MM.1S (cell line): ENCODE measurements at regions not wholly inside any gene's neighbourhood (a gene's known extent, or its start where the extent isn't known, plus 50 kb on each side); places are given as distances from the start of the nearest gene placed in this dataset.
A peak's percentile ranks its signal among the peaks of the same experiment; 100 is the strongest.

Experiments used
- DNase-seq: peaks from one replicate; pipeline ENCODE4 v3.0.0-alpha.2; 2015
- H2AFZ ChIP-seq: fragments of 300-600 bp; sonication (generic); 2 replicates; pipeline ENCODE4 v1.6.0; 2016; ENCODE audit warnings: antibody characterized with exemption, low read length
- H3F3A ChIP-seq: fragments of 300-600 bp; sonication (generic); 2 replicates; pipeline ENCODE4 v1.6.1; 2016; ENCODE audit warnings: mild to moderate bottlenecking, antibody characterized with exemption, low read length, moderate library complexity, mixed read lengths; ENCODE audit not compliant: insufficient read depth
- H3K27ac ChIP-seq: fragments of 300-600 bp; sonication (generic); 2 replicates; pipeline ENCODE4 v1.5.1; 2016; ENCODE audit warnings: mild to moderate bottlenecking, low read length
- H3K27me3 ChIP-seq: fragments of 300-600 bp; sonication (generic); replicated peaks from 2 replicates; pipeline ENCODE4 v1.6.0; 2016; ENCODE audit warnings: low read length; ENCODE audit not compliant: insufficient read depth
- H3K36me3 ChIP-seq: fragments of 300-600 bp; sonication (generic); replicated peaks from 2 replicates; pipeline ENCODE4 v1.6.1; 2016; ENCODE audit warnings: mild to moderate bottlenecking, low read length, mixed read lengths; ENCODE audit not compliant: insufficient read depth
- H3K4me1 ChIP-seq: fragments of 300-600 bp; sonication (generic); 2 replicates; pipeline ENCODE4 v1.6.1; 2016; ENCODE audit warnings: low read length, mixed read lengths
- H3K4me2 ChIP-seq: fragments of 300-600 bp; sonication (generic); 2 replicates; pipeline ENCODE4 v1.6.0; 2016; ENCODE audit warnings: low read depth, low read length
- H3K4me3 ChIP-seq: fragments of 300-600 bp; sonication (generic); 2 replicates; pipeline ENCODE4 v1.5.1; 2016; ENCODE audit warnings: low read length, mixed read lengths
- H3K79me2 ChIP-seq: fragments of 300-600 bp; sonication (generic); 2 replicates; pipeline ENCODE4 v1.6.1; 2016; ENCODE audit warnings: mixed run types, low read length, mixed read lengths
- H3K9ac ChIP-seq: fragments of 300-600 bp; sonication (generic); 2 replicates; pipeline ENCODE4 v1.6.1; 2016; ENCODE audit warnings: low read length, mixed read lengths
- H3K9me2 ChIP-seq: fragments of 300-600 bp; sonication (generic); replicated peaks from 2 replicates; pipeline ENCODE4 v1.6.1; 2016; ENCODE audit warnings: mild to moderate bottlenecking, low read length, mixed read lengths; ENCODE audit not compliant: insufficient read depth
- H3K9me3 ChIP-seq: fragments of 300-600 bp; sonication (generic); replicated peaks from 2 replicates; pipeline ENCODE4 v1.6.1; 2016; ENCODE audit warnings: mild to moderate bottlenecking, low read length, mixed read lengths; ENCODE audit not compliant: insufficient read depth
- H4K20me1 ChIP-seq: fragments of 300-600 bp; sonication (generic); 2 replicates; pipeline ENCODE4 v1.6.1; 2016; ENCODE audit warnings: mild to moderate bottlenecking, low read length, moderate library complexity, mixed read lengths; ENCODE audit not compliant: insufficient read depth
- CTCF ChIP-seq: fragments of 300-600 bp; sonication (generic); IDR thresholded peaks from 2 replicates; pipeline ENCODE4 v1.5.1; 2016; ENCODE audit warnings: antibody characterized with exemption, low read length, mixed read lengths
- EZH2 ChIP-seq: fragments of 300-600 bp; sonication (generic); optimal IDR thresholded peaks from 2 replicates; pipeline ENCODE3; 2017; ENCODE audit warnings: low read depth, mild to moderate bottlenecking, antibody characterized with exemption, low read length, mixed read lengths
- EZH2phosphoT487 ChIP-seq: fragments of 300-600 bp; sonication (generic); IDR thresholded peaks from 2 replicates; pipeline ENCODE4 v1.6.1; 2018; ENCODE audit warnings: antibody characterized with exemption, low read length

GRCh38 chr1:66444438-66445265, 89.3 kb upstream of the SGIP1 start:
- Histone ChIP-seq H3K27ac (peak overlapping the region; percentile 97; the same call in 1 of the 2 replicates), H3K4me2 (peak overlapping the region; percentile 97), H3F3A (peaks cover 12% of the 10 kb centered on the region), H3K9me2 (no peaks in the 10 kb centered on the region), H3K9me3 (no peaks in the 10 kb centered on the region), H2AFZ (no peak overlapping the region), H3K4me3 (peak overlapping the region; percentile 55; the same call in 1 of the 2 replicates), H3K36me3 (no peaks in the 10 kb centered on the region), H3K4me1 (peaks cover 29% of the 10 kb centered on the region), H3K79me2 (no peaks in the 10 kb centered on the region), H4K20me1 (no peaks in the 10 kb centered on the region), H3K9ac (peak overlapping the region; percentile 81), H3K27me3 (no peaks in the 10 kb centered on the region)
- TF ChIP-seq CTCF (no peak), EZH2 (no peak), EZH2phosphoT487 (no peak)
- DNase-seq: no peak

- H3K4me3 ChIP-seq: peak overlapping the region; percentile 55
- H3K36me3 ChIP-seq: no peaks in the 10 kb centered on the region
- peaks cover 12% of the 10 kb centered on the region for H3F3A ChIP-seq
- no peak for TF ChIP-seq EZH2
- TF ChIP-seq CTCF: no peak; the same call in 1 of the 2 replicates
- TF ChIP-seq EZH2phosphoT487: no peak
- H3K9me2 ChIP-seq: no peaks in the 10 kb centered on the region
- H3K4me2 ChIP-seq: peak overlapping the region; percentile 97
- H3K9ac ChIP-seq: peak overlapping the region; percentile 81
- no peaks in the 10 kb centered on the region for H3K79me2 ChIP-seq
- H3K27ac ChIP-seq: peak overlapping the region; percentile 97
- DNase-seq: peak; percentile 85
- peak overlapping the region; percentile 78 for H2AFZ ChIP-seq
- peaks cover 23% of the 10 kb centered on the region for H3K4me1 ChIP-seq
- H3K9me3 ChIP-seq: no peaks in the 10 kb centered on the region
- no peaks in the 10 kb centered on the region for H4K20me1 ChIP-seq
- H3K27me3 ChIP-seq: no peaks in the 10 kb centered on the region
These were observed 88.3 kb upstream of the SGIP1 start for GRCh38 chr1:66445492-66446181.

DNA sequence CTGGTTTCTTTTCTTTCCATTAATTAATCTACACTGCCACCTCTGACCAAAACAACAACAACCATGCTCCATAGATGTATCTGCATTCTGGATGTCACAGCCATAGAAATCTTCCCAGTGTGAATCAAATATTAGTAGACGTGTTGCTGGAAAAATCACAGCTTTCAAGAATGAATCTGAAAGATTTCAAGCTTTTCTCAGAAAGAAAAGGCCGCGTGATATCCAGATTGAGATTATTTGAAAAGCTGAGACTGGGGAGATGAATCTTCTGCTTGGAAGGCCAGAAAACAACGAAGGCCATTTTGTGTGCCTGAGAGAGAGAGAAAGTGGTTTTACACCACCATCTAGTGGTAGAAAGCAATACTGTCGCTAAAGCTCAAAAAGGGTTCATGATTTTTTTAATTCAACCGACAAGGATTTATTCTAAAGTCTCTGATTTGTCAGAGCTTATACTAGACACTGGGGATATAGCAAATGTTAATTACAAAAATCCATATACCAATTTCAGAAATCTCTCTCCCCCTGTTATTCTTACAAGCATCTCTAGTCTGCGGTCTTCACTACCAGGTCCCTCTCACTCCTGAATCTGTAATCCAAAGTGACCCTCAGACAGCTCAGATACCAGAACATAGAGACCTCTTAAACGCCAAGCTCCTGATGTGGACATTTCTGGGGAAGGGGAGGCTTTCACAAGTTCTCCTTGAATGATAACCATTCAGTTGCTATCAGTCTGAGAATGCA, 87.5 kb upstream of the SGIP1 start:
- no peaks in the 10 kb centered on the region for H3K79me2 ChIP-seq
- H3K9me3 ChIP-seq: no peaks in the 10 kb centered on the region
- no peaks in the 10 kb centered on the region for H3K9me2 ChIP-seq
- H3K4me3 ChIP-seq: peak overlapping the region; percentile 55
- H3K9ac ChIP-seq: peak overlapping the region; percentile 81
- H3K27ac ChIP-seq: peak overlapping the region; percentile 97
- H3K4me1 ChIP-seq: peaks cover 23% of the 10 kb centered on the region
- no peak for TF ChIP-seq EZH2
- TF ChIP-seq CTCF: peak; percentile 71
- H4K20me1 ChIP-seq: no peaks in the 10 kb centered on the region
- H3K36me3 ChIP-seq: no peaks in the 10 kb centered on the region
- no peaks in the 10 kb centered on the region for H3K27me3 ChIP-seq
- peak overlapping the region; percentile 78 for H2AFZ ChIP-seq
- peak; percentile 74 for DNase-seq
- H3F3A ChIP-seq: peaks cover 12% of the 10 kb centered on the region
- peak overlapping the region; percentile 97 for H3K4me2 ChIP-seq
